CD4-positive, alpha-beta T cell treated with Interleukin-15 for 4 hours (primary cell): ENCODE measurements at regions not wholly inside any gene's neighbourhood (a gene's known extent, or its start where the extent isn't known, plus 50 kb on each side); places are given as distances from the start of the nearest gene placed in this dataset.
"Not testable (repeated sequence)": the region's sequence is repeated elsewhere in the genome, so short reads cannot be mapped to it uniquely, and the experiment has no call there.

ENCODE experiments used
- DNase-seq: peaks from one replicate; pipeline ENCODE4 v3.0.0-alpha.2; 2020; ENCODE audit warnings: low spot score

GRCh38 chr3:194189243-194189791 is 53.4 kb downstream of the HES1 start:
- no peak for DNase-seq

- DNase-seq, result not testable (repeated sequence)
Measured at GRCh38 chr3:194191850-194192249, 55.9 kb downstream of the HES1 start.

- DNase-seq, result no peak
Measured at GRCh38 chr3:194194051-194194756, 58.3 kb downstream of the HES1 start.

GRCh38 chr3:194194757-194195085 is 58.8 kb downstream of the HES1 start:
- DNase-seq, result no peak

- no peak for DNase-seq
Measured at GRCh38 chr3:194195611-194196010, 59.7 kb downstream of the HES1 start.

- DNase-seq, result no peak
Measured at GRCh38 chr3:194196876-194197275, 60.9 kb downstream of the HES1 start.

GRCh38 chr3:194197396-194197960 is 61.5 kb downstream of the HES1 start:
- no peak for DNase-seq

- no peak for DNase-seq
Measured at GRCh38 chr3:194197981-194198695, 62.2 kb downstream of the HES1 start.

- no peak for DNase-seq
Measured at GRCh38 chr3:194198938-194199337, 63.0 kb downstream of the HES1 start.

GRCh38 chr3:194200422-194201081 is 64.6 kb downstream of the HES1 start:
- DNase-seq, result no peak

GRCh38 chr3:194201953-194202666 is 66.2 kb downstream of the HES1 start:
- DNase-seq, result no peak

GRCh38 chr3:194203482-194204041 is 67.6 kb downstream of the HES1 start:
- peak; percentile 7 for DNase-seq

GRCh38 chr3:194204042-194204987 is 68.4 kb downstream of the HES1 start:
- DNase-seq, result no peak

- DNase-seq, result no peak
Measured at GRCh38 chr3:194205675-194206133, 69.8 kb downstream of the HES1 start.

GRCh38 chr3:194206320-194206719 is 70.4 kb downstream of the HES1 start:
- no peak for DNase-seq

- DNase-seq, result no peak
Measured at GRCh38 chr3:194208709-194209108, 72.8 kb downstream of the HES1 start.

GRCh38 chr3:194212161-194212844 is 76.4 kb downstream of the HES1 start:
- no peak for DNase-seq

GRCh38 chr3:194212845-194213331 is 76.9 kb downstream of the HES1 start:
- DNase-seq, result no peak

- DNase-seq, result no peak
Measured at GRCh38 chr3:194215392-194215791, 79.4 kb downstream of the HES1 start.
